ENCODE measurements at regions not wholly inside any gene's neighbourhood (a gene's known extent, or its start where the extent isn't known, plus 50 kb on each side); places are given as distances from the start of the nearest gene placed in this dataset.

DNA sequence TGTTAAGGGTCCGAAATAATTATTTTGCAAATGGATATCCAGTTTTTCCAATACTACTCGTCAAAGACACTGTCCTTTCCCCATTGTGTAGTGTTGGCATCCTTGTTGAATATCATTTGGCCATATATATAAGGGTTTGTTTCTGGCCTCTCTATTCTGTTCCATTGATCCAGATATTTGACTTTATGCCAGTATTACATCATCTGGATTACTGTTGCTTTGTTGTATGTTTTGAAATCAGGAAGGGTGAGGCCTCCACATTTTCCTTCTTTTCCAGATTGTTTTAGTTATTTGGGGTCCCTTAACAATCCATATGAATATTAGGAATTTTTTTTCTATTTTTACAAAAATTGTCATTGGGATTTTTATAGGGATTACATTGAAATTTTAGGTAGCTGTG, 244.1 kb downstream of the GPD2 start:
- TF ChIP-seq CTCF (IDR thresholded peaks at IDR 0.05; ENCODE audit: low read depth, low read length), result no peak
- no peak for TF ChIP-seq EZH2phosphoT487 (IDR thresholded peaks at IDR 0.05; ENCODE audit: low read depth)
